ENCODE measurements at regions not wholly inside any gene's neighbourhood (a gene's known extent, or its start where the extent isn't known, plus 50 kb on each side); places are given as distances from the start of the nearest gene placed in this dataset.

GRCh38 chr11:83364500-83365045 lies 78.4 kb upstream of the CCDC90B start:
- no peak overlapping the region for H2AFZ ChIP-seq (ENCODE audit: low read length)
- H3K4me1 ChIP-seq (ENCODE audit: insufficient read depth, low read length), result no peaks in the 10 kb centered on the region
- H3K27me3 ChIP-seq (ENCODE audit: insufficient read depth, low read length), result no peaks in the 10 kb centered on the region
- no peak overlapping the region for H3K4me3 ChIP-seq (ENCODE audit: insufficient read depth, low read length)
- TF ChIP-seq CTCF (IDR thresholded peaks at IDR 0.05; ENCODE audit: extremely low read depth, low read depth, low read length), result no peak
- no peak overlapping the region for H3K4me2 ChIP-seq (ENCODE audit: insufficient read depth, low read length)
- no peaks in the 10 kb centered on the region for H3K36me3 ChIP-seq (ENCODE audit: insufficient read depth, low read length)
- peaks cover 4% of the 10 kb centered on the region for H3K9me3 ChIP-seq (ENCODE audit: low read depth, low read length)
- H3K79me2 ChIP-seq (ENCODE audit: insufficient read depth, low read length), result no peaks in the 10 kb centered on the region
- H3K27ac ChIP-seq (ENCODE audit: low read depth, low read length), result no peak overlapping the region
- no peaks in the 10 kb centered on the region for H4K20me1 ChIP-seq (ENCODE audit: insufficient read depth, low read length)
- DNase-seq (ENCODE audit: insufficient read length, low spot score, missing footprints), result no peak

- Histone ChIP-seq H3K9me3 (ENCODE audit: low read depth, low read length) (peaks cover 4% of the 10 kb centered on the region), H3K27me3 (ENCODE audit: insufficient read depth, low read length) (no peaks in the 10 kb centered on the region), H3K27ac (ENCODE audit: low read depth, low read length) (no peak overlapping the region), H3K4me2 (ENCODE audit: insufficient read depth, low read length) (no peak overlapping the region), H3K36me3 (ENCODE audit: insufficient read depth, low read length) (no peaks in the 10 kb centered on the region), H2AFZ (ENCODE audit: low read length) (no peak overlapping the region), H3K79me2 (ENCODE audit: insufficient read depth, low read length) (no peaks in the 10 kb centered on the region), H3K4me3 (ENCODE audit: insufficient read depth, low read length) (no peak overlapping the region), H4K20me1 (ENCODE audit: insufficient read depth, low read length) (no peaks in the 10 kb centered on the region), H3K4me1 (ENCODE audit: insufficient read depth, low read length) (no peaks in the 10 kb centered on the region)
- no peak for DNase-seq (ENCODE audit: insufficient read length, low spot score, missing footprints)
- TF ChIP-seq CTCF (IDR thresholded peaks at IDR 0.05; ENCODE audit: extremely low read depth, low read depth, low read length), result no peak
Observed at GRCh38 chr11:83363312-83363711, 77.1 kb upstream of the CCDC90B start.

GRCh38 chr11:83361831-83362230 lies 75.7 kb upstream of the CCDC90B start:
- H3K4me3 ChIP-seq (ENCODE audit: insufficient read depth, low read length), result no peak overlapping the region
- H3K27ac ChIP-seq (ENCODE audit: low read depth, low read length), result no peak overlapping the region
- H3K36me3 ChIP-seq (ENCODE audit: insufficient read depth, low read length), result no peaks in the 10 kb centered on the region
- H3K79me2 ChIP-seq (ENCODE audit: insufficient read depth, low read length), result no peaks in the 10 kb centered on the region
- no peaks in the 10 kb centered on the region for H3K27me3 ChIP-seq (ENCODE audit: insufficient read depth, low read length)
- TF ChIP-seq CTCF (IDR thresholded peaks at IDR 0.05; ENCODE audit: extremely low read depth, low read depth, low read length), result no peak
- no peaks in the 10 kb centered on the region for H3K4me1 ChIP-seq (ENCODE audit: insufficient read depth, low read length)
- no peak overlapping the region for H2AFZ ChIP-seq (ENCODE audit: low read length)
- no peaks in the 10 kb centered on the region for H4K20me1 ChIP-seq (ENCODE audit: insufficient read depth, low read length)
- H3K9me3 ChIP-seq (ENCODE audit: low read depth, low read length), result no peaks in the 10 kb centered on the region
- DNase-seq (ENCODE audit: insufficient read length, low spot score, missing footprints), result peak; percentile 59
- H3K4me2 ChIP-seq (ENCODE audit: insufficient read depth, low read length), result no peak overlapping the region

GRCh38 chr11:83355391-83355790 lies 69.2 kb upstream of the CCDC90B start:
- Histone ChIP-seq H4K20me1 (ENCODE audit: insufficient read depth, low read length) (no peaks in the 10 kb centered on the region), H3K4me3 (ENCODE audit: insufficient read depth, low read length) (no peak overlapping the region), H3K27ac (ENCODE audit: low read depth, low read length) (no peak overlapping the region), H3K4me2 (ENCODE audit: insufficient read depth, low read length) (no peak overlapping the region), H2AFZ (ENCODE audit: low read length) (no peak overlapping the region), H3K36me3 (ENCODE audit: insufficient read depth, low read length) (no peaks in the 10 kb centered on the region), H3K4me1 (ENCODE audit: insufficient read depth, low read length) (no peaks in the 10 kb centered on the region), H3K27me3 (ENCODE audit: insufficient read depth, low read length) (no peaks in the 10 kb centered on the region), H3K9me3 (ENCODE audit: low read depth, low read length) (no peaks in the 10 kb centered on the region), H3K79me2 (ENCODE audit: insufficient read depth, low read length) (no peaks in the 10 kb centered on the region)
- DNase-seq (ENCODE audit: insufficient read length, low spot score, missing footprints), result peak; percentile 14
- TF ChIP-seq CTCF (IDR thresholded peaks at IDR 0.05; ENCODE audit: extremely low read depth, low read depth, low read length), result no peak

Data from osteoblast (primary cell).